SK-N-MC (cell line): ENCODE measurements at regions not wholly inside any gene's neighbourhood (a gene's known extent, or its start where the extent isn't known, plus 50 kb on each side); places are given as distances from the start of the nearest gene placed in this dataset.
"Not testable (repeated sequence)": the region's sequence is repeated elsewhere in the genome, so short reads cannot be mapped to it uniquely, and the experiment has no call there.

Experiments
- DNase-seq: peaks from one replicate; pipeline ENCODE4 v3.0.0-alpha.2; 2011; ENCODE audit warnings: low read depth, low spot score
- H3K27ac ChIP-seq: fragments of 200-600 bp; sonication (generic); 2 replicates; pipeline ENCODE4 v1.5.1; 2016; ENCODE audit warnings: mixed run types
- H3K36me3 ChIP-seq: fragments of 200-600 bp; sonication (generic); 2 replicates; pipeline ENCODE4 v1.6.1; 2017; ENCODE audit warnings: antibody characterized with exemption, low read length, mixed read lengths; ENCODE audit not compliant: insufficient read depth
- H3K4me3 ChIP-seq: fragments of 200-600 bp; sonication (generic); 2 replicates; pipeline ENCODE4 v1.5.1; 2016
- H3K9ac ChIP-seq: fragments of 200-600 bp; sonication (generic); 2 replicates; pipeline ENCODE4 v1.8.0; 2017; ENCODE audit warnings: mixed run types, mixed read lengths; ENCODE audit not compliant: insufficient read length
- H3K9me3 ChIP-seq: fragments of 200-600 bp; sonication (generic); 2 replicates; pipeline ENCODE4 v1.6.1; 2017; ENCODE audit warnings: low read depth, mild to moderate bottlenecking, antibody characterized with exemption, low read length, moderate library complexity, mixed read lengths
- EZH2 ChIP-seq: fragments of 200-600 bp; sonication (generic); IDR thresholded peaks from one replicate; pipeline ENCODE4 v1.6.1; 2017; ENCODE audit warnings: antibody characterized with exemption
- FOXP2 ChIP-seq: optimal IDR thresholded peaks from 2 replicates; pipeline ENCODE3; 2011; ENCODE audit warnings: mild to moderate bottlenecking, moderate library complexity; ENCODE audit not compliant: insufficient read depth; ENCODE audit errors: extremely low read length, control extremely low read depth
- POLR2AphosphoS5 ChIP-seq: IDR thresholded peaks from 2 replicates; pipeline ENCODE4 v1.6.1; 2012; ENCODE audit warnings: mild to moderate bottlenecking, low read depth, low read length, borderline replicate concordance

DNA sequence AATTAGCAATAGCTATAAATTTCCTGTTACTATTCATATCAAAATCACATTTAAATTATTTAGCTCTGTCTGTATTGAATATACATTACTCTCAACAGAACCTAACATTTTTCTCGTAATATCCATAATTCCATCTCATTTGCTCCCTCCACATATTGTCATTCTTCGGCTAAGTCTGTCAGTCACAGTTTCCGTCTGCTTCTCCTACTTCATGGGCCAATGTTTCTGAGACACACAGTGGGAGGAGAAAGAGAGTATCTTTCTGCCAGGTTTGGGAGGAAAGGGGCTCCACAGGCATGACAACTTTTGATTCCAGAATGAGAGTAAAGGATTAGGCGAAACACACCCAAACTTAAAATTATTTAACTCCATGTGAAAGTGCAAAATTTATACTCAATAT, 273.1 kb upstream of the SMIM21 start:
- DNase-seq: no peak
- H3K9ac ChIP-seq: no peak overlapping the region
- no peak for TF ChIP-seq EZH2
- TF ChIP-seq FOXP2: no peak
- TF ChIP-seq POLR2AphosphoS5: no peak
- H3K4me3 ChIP-seq: no peak overlapping the region
- H3K36me3 ChIP-seq: no peaks in the 10 kb centered on the region
- H3K27ac ChIP-seq: no peak overlapping the region
- H3K9me3 ChIP-seq: no peaks in the 10 kb centered on the region

- H3K4me3 ChIP-seq: no peak overlapping the region
- no peak overlapping the region for H3K27ac ChIP-seq
- H3K9ac ChIP-seq: no peak overlapping the region
- no peaks in the 10 kb centered on the region for H3K36me3 ChIP-seq
- no peaks in the 10 kb centered on the region for H3K9me3 ChIP-seq
- no peak for DNase-seq
- no peak for TF ChIP-seq POLR2AphosphoS5
- no peak for TF ChIP-seq FOXP2
- TF ChIP-seq EZH2: no peak
These were observed 271.4 kb upstream of the SMIM21 start for GRCh38 chr18:75698861-75699260.

GRCh38 chr18:75697493-75697892, 270.0 kb upstream of the SMIM21 start:
- TF ChIP-seq FOXP2 (no peak), EZH2 (no peak)
- H3K9me3 ChIP-seq: no peaks in the 10 kb centered on the region
- H3K27ac ChIP-seq: no peak overlapping the region
- H3K9ac ChIP-seq: no peak overlapping the region
- no peak for DNase-seq
- H3K4me3 ChIP-seq: no peak overlapping the region
- no peaks in the 10 kb centered on the region for H3K36me3 ChIP-seq

GRCh38 chr18:75696391-75696790, 268.9 kb upstream of the SMIM21 start:
- no peak for TF ChIP-seq FOXP2
- TF ChIP-seq EZH2: no peak
- no peak for TF ChIP-seq POLR2AphosphoS5
- no peaks in the 10 kb centered on the region for H3K9me3 ChIP-seq
- no peak overlapping the region for H3K9ac ChIP-seq
- H3K4me3 ChIP-seq: no peak overlapping the region
- H3K27ac ChIP-seq: no peak overlapping the region
- H3K36me3 ChIP-seq: no peaks in the 10 kb centered on the region
- no peak for DNase-seq

GRCh38 chr18:75694292-75694691, 266.8 kb upstream of the SMIM21 start:
- H3K36me3 ChIP-seq: no peaks in the 10 kb centered on the region
- DNase-seq: no peak
- TF ChIP-seq POLR2AphosphoS5 (no peak), FOXP2 (no peak), EZH2 (no peak)

DNA sequence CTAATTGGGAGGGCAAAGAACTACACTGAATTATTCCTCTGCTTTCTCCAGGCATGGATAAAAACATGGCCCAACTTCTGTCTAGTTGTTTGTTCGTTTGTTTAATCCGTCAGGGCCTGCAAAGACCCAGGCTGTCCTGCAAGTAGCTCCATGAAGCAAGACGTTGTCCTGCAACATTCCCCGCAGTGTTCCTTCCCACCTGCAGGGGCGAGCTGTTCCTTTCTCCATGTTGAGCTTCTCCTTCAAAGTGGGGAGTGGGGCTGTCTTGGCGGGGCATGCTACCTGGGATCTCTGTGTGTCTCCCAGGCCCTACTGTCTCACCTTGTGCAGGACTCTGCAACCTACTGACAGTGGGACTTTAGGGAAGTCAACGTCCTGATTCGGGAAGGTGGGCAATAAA, 264.0 kb upstream of the SMIM21 start:
- no peak for DNase-seq
- no peaks in the 10 kb centered on the region for H3K9me3 ChIP-seq
- no peak overlapping the region for H3K4me3 ChIP-seq
- H3K9ac ChIP-seq: no peak overlapping the region
- no peaks in the 10 kb centered on the region for H3K36me3 ChIP-seq
- no peak overlapping the region for H3K27ac ChIP-seq
- TF ChIP-seq POLR2AphosphoS5: no peak
- no peak for TF ChIP-seq EZH2
- no peak for TF ChIP-seq FOXP2

More at GRCh38 chr18:75694292-75694691, 266.8 kb upstream of the SMIM21 start:
- Histone ChIP-seq H3K27ac (no peak overlapping the region), H3K9ac (no peak overlapping the region), H3K9me3 (no peaks in the 10 kb centered on the region), H3K4me3 (no peak overlapping the region)

- not testable (repeated sequence) for H3K9me3 ChIP-seq, H3K36me3 ChIP-seq, DNase-seq, H3K27ac ChIP-seq, H3K9ac ChIP-seq, H3K4me3 ChIP-seq
These were observed 262.8 kb upstream of the SMIM21 start for GRCh38 chr18:75690283-75690682.

DNA sequence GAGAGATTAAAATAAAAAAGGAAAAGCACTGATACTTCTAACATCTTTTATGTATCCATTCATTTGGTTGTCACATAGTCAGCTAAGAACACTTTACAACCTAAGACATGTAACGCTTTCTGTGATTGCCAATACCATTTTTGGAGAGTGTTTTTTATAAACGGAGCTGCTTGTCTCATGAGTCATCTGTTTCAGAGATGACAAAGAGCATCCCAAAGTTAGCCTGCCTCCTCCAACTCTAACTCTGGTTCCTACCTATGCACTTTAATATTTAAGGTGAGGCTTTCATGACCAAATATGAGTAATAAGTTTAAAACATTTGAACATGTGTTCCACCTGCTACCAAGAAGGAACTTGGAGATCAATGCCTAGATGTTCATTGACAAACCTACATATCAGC, 260.1 kb upstream of the SMIM21 start:
- no peak for DNase-seq
- Histone ChIP-seq H3K9me3 (no peaks in the 10 kb centered on the region), H3K4me3 (no peak overlapping the region), H3K36me3 (no peaks in the 10 kb centered on the region), H3K9ac (no peak overlapping the region), H3K27ac (no peak overlapping the region)
- no peak for TF ChIP-seq POLR2AphosphoS5

GRCh38 chr18:75683426-75683825, 255.9 kb upstream of the SMIM21 start:
- H3K36me3 ChIP-seq: no peaks in the 10 kb centered on the region
- H3K9ac ChIP-seq: no peak overlapping the region
- TF ChIP-seq POLR2AphosphoS5 (no peak), FOXP2 (no peak), EZH2 (no peak)
- no peak overlapping the region for H3K4me3 ChIP-seq
- no peak overlapping the region for H3K27ac ChIP-seq
- no peaks in the 10 kb centered on the region for H3K9me3 ChIP-seq
- no peak for DNase-seq
